Fibroblast of lung (primary cell): ENCODE measurements at regions not wholly inside any gene's neighbourhood (a gene's known extent, or its start where the extent isn't known, plus 50 kb on each side); places are given as distances from the start of the nearest gene placed in this dataset.

Experiments
- DNase-seq, 2 donors: peaks; one replicate each; pipeline versions ENCODE4 v3.0.0 to v3.0.0-alpha.2; 2010; ENCODE audit warnings: low read depth in 2 of 2
- H2AFZ ChIP-seq: 2 replicates; pipeline ENCODE4 v1.5.1; 2012; ENCODE audit warnings: low read length, control low read depth, inconsistent platforms
- H3K27ac ChIP-seq: 2 replicates; pipeline ENCODE4 v1.5.1; 2011; ENCODE audit warnings: low read length, control low read depth; ENCODE audit not compliant: insufficient read depth
- H3K27me3 ChIP-seq: 2 replicates; pipeline ENCODE4 v1.5.1; 2011; ENCODE audit warnings: mild to moderate bottlenecking, low read length; ENCODE audit not compliant: control insufficient read depth, insufficient read depth
- H3K36me3 ChIP-seq: 2 replicates; pipeline ENCODE4 v1.5.1; 2011; ENCODE audit warnings: low read length; ENCODE audit not compliant: control insufficient read depth, insufficient read depth
- H3K4me1 ChIP-seq: 2 replicates; pipeline ENCODE4 v1.5.1; 2011; ENCODE audit warnings: low read length; ENCODE audit not compliant: control insufficient read depth, insufficient read depth; ENCODE audit errors: extremely low read depth
- H3K4me2 ChIP-seq: 2 replicates; pipeline ENCODE4 v1.5.1; 2011; ENCODE audit warnings: low read length, control low read depth; ENCODE audit not compliant: insufficient read depth; ENCODE audit errors: extremely low read depth
- H3K4me3 ChIP-seq, 4 experiments: fragments of 200-600 bp in 1 of 4; sonication (generic) in 1 of 4; replicated peaks in 1 of 4; 2 replicates each; pipeline ENCODE4 v1.5.1; 2011 to 2016; ENCODE audit warnings: low read length in 4 of 4, low read depth in 3 of 4, mild to moderate bottlenecking in 3 of 4, control low read depth in 2 of 4, inconsistent platforms in 1 of 4, mixed read lengths in 1 of 4; ENCODE audit not compliant: insufficient read depth in 1 of 4; ENCODE audit errors: control extremely low read depth in 1 of 4
- H3K79me2 ChIP-seq: 2 replicates; pipeline ENCODE4 v1.5.1; 2012; ENCODE audit warnings: mild to moderate bottlenecking, low read length, inconsistent platforms; ENCODE audit not compliant: control insufficient read depth, insufficient read depth
- H3K9ac ChIP-seq: 2 replicates; pipeline ENCODE4 v1.5.1; 2011; ENCODE audit warnings: mild to moderate bottlenecking, low read length, control low read depth; ENCODE audit not compliant: insufficient read depth
- H3K9me3 ChIP-seq: 2 replicates; pipeline ENCODE4 v1.5.1; 2012; ENCODE audit warnings: low read depth, low read length; ENCODE audit not compliant: control insufficient read depth, insufficient read depth
- H4K20me1 ChIP-seq: 2 replicates; pipeline ENCODE4 v1.5.1; 2011; ENCODE audit warnings: low read length; ENCODE audit not compliant: control insufficient read depth, insufficient read depth; ENCODE audit errors: extremely low read depth
- EZH2 ChIP-seq: IDR thresholded peaks from 2 replicates; pipeline ENCODE4 v1.5.1; 2012; ENCODE audit warnings: low read length, control low read depth, mild to moderate bottlenecking; ENCODE audit errors: missing control alignments
- TF ChIP-seq, protein P1 (sequence below), 2 donors: IDR thresholded peaks in 1 of 2; conservative IDR thresholded peaks in 1 of 2; 1 replicate in 1 of 2; 2 replicates in 1 of 2; pipeline ENCODE4 v1.5.1; 2011 to 2012; ENCODE audit warnings: low read length in 2 of 2, control low read depth in 1 of 2, inconsistent platforms in 1 of 2, low read depth in 1 of 2, mild to moderate bottlenecking in 1 of 2

DNA sequence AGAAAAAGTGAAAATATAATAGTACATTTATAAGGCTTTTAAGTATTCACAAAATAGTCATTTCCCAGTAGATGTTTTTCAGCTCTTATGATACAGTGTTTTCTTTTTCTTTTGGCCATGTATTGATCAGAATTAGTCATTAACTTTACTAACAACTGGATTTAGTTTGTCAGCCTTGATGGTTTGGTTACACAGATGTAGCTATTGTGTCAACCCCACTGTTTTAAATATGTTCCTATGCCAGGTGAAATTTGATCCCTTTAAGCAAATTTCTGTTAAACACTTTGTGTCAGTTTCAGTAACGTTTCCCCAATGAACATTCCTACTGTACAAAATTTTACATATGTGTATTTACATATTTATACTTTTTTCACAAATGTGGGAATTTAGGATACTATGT, 261.5 kb upstream of the STARD13 start:
- peak in 1 of 2 donors; percentile 38 for DNase-seq
- no peak overlapping the region for H3K27ac ChIP-seq
- no peaks in the 10 kb centered on the region for H3K36me3 ChIP-seq
- TF ChIP-seq, protein P1, sequence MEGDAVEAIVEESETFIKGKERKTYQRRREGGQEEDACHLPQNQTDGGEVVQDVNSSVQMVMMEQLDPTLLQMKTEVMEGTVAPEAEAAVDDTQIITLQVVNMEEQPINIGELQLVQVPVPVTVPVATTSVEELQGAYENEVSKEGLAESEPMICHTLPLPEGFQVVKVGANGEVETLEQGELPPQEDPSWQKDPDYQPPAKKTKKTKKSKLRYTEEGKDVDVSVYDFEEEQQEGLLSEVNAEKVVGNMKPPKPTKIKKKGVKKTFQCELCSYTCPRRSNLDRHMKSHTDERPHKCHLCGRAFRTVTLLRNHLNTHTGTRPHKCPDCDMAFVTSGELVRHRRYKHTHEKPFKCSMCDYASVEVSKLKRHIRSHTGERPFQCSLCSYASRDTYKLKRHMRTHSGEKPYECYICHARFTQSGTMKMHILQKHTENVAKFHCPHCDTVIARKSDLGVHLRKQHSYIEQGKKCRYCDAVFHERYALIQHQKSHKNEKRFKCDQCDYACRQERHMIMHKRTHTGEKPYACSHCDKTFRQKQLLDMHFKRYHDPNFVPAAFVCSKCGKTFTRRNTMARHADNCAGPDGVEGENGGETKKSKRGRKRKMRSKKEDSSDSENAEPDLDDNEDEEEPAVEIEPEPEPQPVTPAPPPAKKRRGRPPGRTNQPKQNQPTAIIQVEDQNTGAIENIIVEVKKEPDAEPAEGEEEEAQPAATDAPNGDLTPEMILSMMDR (conservative IDR thresholded peaks at IDR 0.05 in 1 of 2, IDR thresholded peaks at IDR 0.05 in 1 of 2; ENCODE audit: low read depth in 1 of 2, low read length in 2 of 2): no peak
- no peak for TF ChIP-seq EZH2
- H3K79me2 ChIP-seq: no peaks in the 10 kb centered on the region
- no peak overlapping the region for H3K9ac ChIP-seq
- no peaks in the 10 kb centered on the region for H3K27me3 ChIP-seq
- H3K4me3 ChIP-seq: no peak overlapping the region
- H3K9me3 ChIP-seq: no peaks in the 10 kb centered on the region
- H3K4me1 ChIP-seq: peaks cover 3% of the 10 kb centered on the region
- no peaks in the 10 kb centered on the region for H4K20me1 ChIP-seq
- no peak overlapping the region for H3K4me2 ChIP-seq
- no peak overlapping the region for H2AFZ ChIP-seq

GRCh38 chr13:33548069-33548468, 262.5 kb upstream of the STARD13 start:
- H3K4me3 ChIP-seq: no peak overlapping the region
- H3K27me3 ChIP-seq: no peaks in the 10 kb centered on the region
- no peak overlapping the region for H3K27ac ChIP-seq
- no peak overlapping the region for H3K4me2 ChIP-seq
- H2AFZ ChIP-seq: no peak overlapping the region
- no peaks in the 10 kb centered on the region for H3K9me3 ChIP-seq
- H3K36me3 ChIP-seq: no peaks in the 10 kb centered on the region
- H3K9ac ChIP-seq: no peak overlapping the region
- no peak for DNase-seq
- no peaks in the 10 kb centered on the region for H4K20me1 ChIP-seq
- peaks cover 3% of the 10 kb centered on the region for H3K4me1 ChIP-seq
- H3K79me2 ChIP-seq: no peaks in the 10 kb centered on the region
- no peak for TF ChIP-seq EZH2
- TF ChIP-seq, protein P1 (conservative IDR thresholded peaks at IDR 0.05 in 1 of 2, IDR thresholded peaks at IDR 0.05 in 1 of 2; ENCODE audit: low read depth in 1 of 2, low read length in 2 of 2): no peak

- Histone ChIP-seq H4K20me1 (no peaks in the 10 kb centered on the region), H3K27ac (no peak overlapping the region), H3K9me3 (no peaks in the 10 kb centered on the region), H3K79me2 (no peaks in the 10 kb centered on the region), H3K27me3 (no peaks in the 10 kb centered on the region), H3K9ac (no peak overlapping the region), H3K4me3 (no peak overlapping the region), H3K4me2 (no peak overlapping the region), H3K36me3 (no peaks in the 10 kb centered on the region), H2AFZ (no peak overlapping the region), H3K4me1 (no peaks in the 10 kb centered on the region)
- no peak for TF ChIP-seq EZH2
- TF ChIP-seq, protein P1 (conservative IDR thresholded peaks at IDR 0.05 in 1 of 2, IDR thresholded peaks at IDR 0.05 in 1 of 2; ENCODE audit: low read depth in 1 of 2, low read length in 2 of 2): no peak
- no peak for DNase-seq
Measured at GRCh38 chr13:33550276-33550675, 264.7 kb upstream of the STARD13 start.
